ENCODE measurements at regions not wholly inside any gene's neighbourhood (a gene's known extent, or its start where the extent isn't known, plus 50 kb on each side); places are given as distances from the start of the nearest gene placed in this dataset.

DNA sequence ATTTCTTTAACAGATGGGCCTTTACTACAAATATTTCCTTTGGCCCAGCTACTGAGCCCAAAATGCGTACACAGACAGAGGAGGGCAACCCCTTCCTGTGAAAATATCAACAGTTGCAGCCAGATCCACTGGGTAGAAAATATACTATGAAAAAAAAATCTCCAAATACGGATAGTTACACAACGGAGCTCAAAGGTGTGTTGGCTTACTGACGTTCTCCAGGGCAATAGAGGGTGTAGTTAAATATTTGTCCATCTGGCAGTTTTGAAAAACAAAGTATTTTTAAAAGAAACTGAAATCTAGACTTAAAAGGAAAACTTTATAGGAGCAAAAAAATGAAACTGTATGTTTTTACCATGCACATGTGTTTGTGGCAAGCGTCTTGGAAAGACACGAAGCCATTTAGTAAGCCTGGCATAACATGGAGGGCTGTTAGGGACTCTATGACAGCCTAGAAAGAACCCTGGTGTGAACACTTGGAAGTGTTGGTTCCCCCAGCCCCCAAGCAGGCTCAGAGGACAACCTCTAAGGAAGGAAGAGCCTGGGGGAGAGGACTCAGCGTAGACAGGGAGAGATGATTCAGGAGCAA, 157.8 kb upstream of the TRPM3 start:
- Histone ChIP-seq H3K27me3 (no peaks in the 10 kb centered on the region), H3K4me1 (no peaks in the 10 kb centered on the region), H3K9me3 (no peaks in the 10 kb centered on the region), H3K36me3 (no peaks in the 10 kb centered on the region), H3K27ac (no peak overlapping the region), H3K4me3 (no peak overlapping the region)
- TF ChIP-seq EP300 (IDR thresholded peaks at IDR 0.05): no peak
- no peak for TF ChIP-seq POLR2A (IDR thresholded peaks at IDR 0.05)
- no peak for TF ChIP-seq POLR2AphosphoS5 (IDR thresholded peaks at IDR 0.05)
- no peak for TF ChIP-seq CTCF (IDR thresholded peaks at IDR 0.05)
- no peak for DNase-seq
- intact Hi-C loops (cut with DNase I): no loop called here
- 42 to 72% methylated on average over 7 of the region's 7 CpGs for WGBS, 2 donors

DNA sequence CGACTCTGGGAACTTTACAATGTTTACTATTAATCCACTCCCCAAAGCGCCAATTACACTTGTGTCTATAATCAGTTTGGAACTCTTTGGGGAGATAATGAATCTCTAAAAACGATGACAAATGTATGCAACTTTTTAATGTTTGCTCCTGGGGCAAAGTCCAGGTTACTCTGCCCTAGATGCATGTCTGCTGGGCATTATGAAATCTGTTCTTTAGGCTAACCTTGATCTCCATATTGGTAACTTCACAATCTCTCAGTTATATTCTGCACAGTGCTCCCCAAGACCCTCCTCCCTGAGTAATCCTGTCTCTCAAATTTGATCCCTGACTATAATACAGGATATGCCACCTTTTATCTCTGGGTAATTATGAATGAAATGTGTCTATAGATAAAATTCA, 152.2 kb upstream of the TRPM3 start:
- WGBS, 2 donors: 10 to 50% methylated on average over 3 of the region's 3 CpGs

DNA sequence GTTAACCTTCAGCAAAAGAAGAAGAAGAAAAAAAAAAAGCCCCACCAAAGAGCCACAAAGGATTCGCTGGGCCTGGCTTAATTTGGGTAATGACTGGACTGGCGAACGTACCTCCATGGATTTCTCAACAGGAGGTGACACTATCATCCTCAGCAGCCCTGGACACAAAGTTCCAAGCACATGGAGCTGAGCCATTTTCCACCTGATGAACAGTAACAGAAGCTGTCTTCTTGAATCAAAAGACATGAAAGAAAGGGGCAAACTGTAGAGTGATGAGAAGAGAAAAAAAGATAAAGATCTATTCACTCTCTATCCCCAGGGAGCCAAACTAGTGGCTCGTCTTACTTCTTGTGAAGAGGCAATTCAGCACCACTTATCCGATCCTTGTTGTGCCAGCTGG, 150.2 kb upstream of the TRPM3 start:
- DNase-seq: no peak
- no peaks in the 10 kb centered on the region for H3K27me3 ChIP-seq
- H3K9me3 ChIP-seq: no peaks in the 10 kb centered on the region
- no peaks in the 10 kb centered on the region for H3K36me3 ChIP-seq
- intact Hi-C loops (cut with DNase I): no loop called here
- no peak overlapping the region for H3K4me3 ChIP-seq
- no peaks in the 10 kb centered on the region for H3K4me1 ChIP-seq
- no peak for TF ChIP-seq POLR2A (IDR thresholded peaks at IDR 0.05)
- TF ChIP-seq POLR2AphosphoS5 (IDR thresholded peaks at IDR 0.05): no peak
- no peak for TF ChIP-seq CTCF (IDR thresholded peaks at IDR 0.05)
- TF ChIP-seq EP300 (IDR thresholded peaks at IDR 0.05): no peak
- no peak overlapping the region for H3K27ac ChIP-seq
- 89 to 90% methylated on average over 5 of the region's 5 CpGs for WGBS, 2 donors

More for the DNA sequence above, 152.2 kb upstream of the TRPM3 start:
- no peak for TF ChIP-seq CTCF (IDR thresholded peaks at IDR 0.05)
- TF ChIP-seq EP300 (IDR thresholded peaks at IDR 0.05): no peak
- TF ChIP-seq POLR2A (IDR thresholded peaks at IDR 0.05): no peak
- no peak for TF ChIP-seq POLR2AphosphoS5 (IDR thresholded peaks at IDR 0.05)
- no peak overlapping the region for H3K4me3 ChIP-seq
- DNase-seq: no peak
- no peaks in the 10 kb centered on the region for H3K9me3 ChIP-seq
- H3K36me3 ChIP-seq: no peaks in the 10 kb centered on the region
- H3K4me1 ChIP-seq: no peaks in the 10 kb centered on the region
- H3K27me3 ChIP-seq: no peaks in the 10 kb centered on the region
- H3K27ac ChIP-seq: no peak overlapping the region
- intact Hi-C loops (cut with DNase I): no loop called here

DNA sequence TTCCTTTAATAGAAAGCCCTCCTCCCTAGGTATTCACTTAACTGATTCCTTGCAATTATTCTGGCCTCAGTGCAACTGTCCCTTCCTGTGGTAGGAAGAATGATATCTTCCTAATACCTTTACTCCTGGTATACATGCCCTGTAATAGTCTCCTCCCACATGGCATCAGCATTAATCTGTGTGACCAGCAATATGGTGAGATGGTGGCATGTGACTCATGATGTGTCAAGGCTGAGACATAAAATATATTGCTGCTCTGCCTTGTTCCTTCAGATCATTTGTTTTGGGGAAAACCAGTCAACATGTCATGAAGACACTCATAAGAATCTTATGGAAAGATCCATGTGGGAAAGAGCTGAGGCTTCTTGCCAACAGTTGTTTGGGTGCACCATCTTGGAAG, 149.1 kb upstream of the TRPM3 start:
- no peak overlapping the region for H3K27ac ChIP-seq
- no peak overlapping the region for H3K4me3 ChIP-seq
- intact Hi-C loops (cut with DNase I): no loop called here
- no peaks in the 10 kb centered on the region for H3K27me3 ChIP-seq
- DNase-seq: no peak
- H3K9me3 ChIP-seq: no peaks in the 10 kb centered on the region
- H3K4me1 ChIP-seq: no peaks in the 10 kb centered on the region
- TF ChIP-seq POLR2AphosphoS5 (IDR thresholded peaks at IDR 0.05) (no peak), POLR2A (IDR thresholded peaks at IDR 0.05) (no peak), CTCF (IDR thresholded peaks at IDR 0.05) (no peak), EP300 (IDR thresholded peaks at IDR 0.05) (no peak)
- H3K36me3 ChIP-seq: no peaks in the 10 kb centered on the region

GRCh38 chr9:71269859-71270258, 148.4 kb upstream of the TRPM3 start:
- no peak overlapping the region for H3K27ac ChIP-seq
- H3K27me3 ChIP-seq: no peaks in the 10 kb centered on the region
- H3K4me1 ChIP-seq: no peaks in the 10 kb centered on the region
- intact Hi-C loops (cut with DNase I): loop anchor here (10.0 kb wide), 1 partner anchor 345 kb away; no protein-coding TSS in a partner anchor
- H3K36me3 ChIP-seq: no peaks in the 10 kb centered on the region
- H3K4me3 ChIP-seq: no peak overlapping the region
- TF ChIP-seq POLR2A (IDR thresholded peaks at IDR 0.05) (no peak), POLR2AphosphoS5 (IDR thresholded peaks at IDR 0.05) (no peak), EP300 (IDR thresholded peaks at IDR 0.05) (no peak), CTCF (IDR thresholded peaks at IDR 0.05) (no peak)
- no peak for DNase-seq
- 76 to 82% methylated on average over 4 of the region's 4 CpGs for WGBS, 2 donors
- no peaks in the 10 kb centered on the region for H3K9me3 ChIP-seq

Data from sigmoid colon (tissue), 6 donors.